ENCODE measurements at regions not wholly inside any gene's neighbourhood (a gene's known extent, or its start where the extent isn't known, plus 50 kb on each side); places are given as distances from the start of the nearest gene placed in this dataset.

- Histone ChIP-seq H3K4me1 (ENCODE audit: insufficient read depth) (no peaks in the 10 kb centered on the region), H3K9me3 (no peaks in the 10 kb centered on the region), H3K27ac (no peak overlapping the region), H3K36me3 (no peaks in the 10 kb centered on the region), H3K27me3 (no peaks in the 10 kb centered on the region), H3K4me3 (no peak overlapping the region)
- 14 to 43% (median 38%) methylated on average over 1 of the region's 1 CpG for WGBS, 3 donors
- DNase-seq: no peak
- TF ChIP-seq EP300 (IDR thresholded peaks at IDR 0.05) (no peak), POLR2A (IDR thresholded peaks at IDR 0.05) (no peak), CTCF (IDR thresholded peaks at IDR 0.05) (no peak)
- intact Hi-C loops (cut with DNase I): no loop called here
Measured at GRCh38 chr4:159652871-159653270, 550.0 kb downstream of the RAPGEF2 start.

- WGBS, 3 donors: 0 to 97% (median 38%) methylated on average over 1 of the region's 1 CpG
- TF ChIP-seq CTCF (IDR thresholded peaks at IDR 0.05): no peak
- no peak for TF ChIP-seq EP300 (IDR thresholded peaks at IDR 0.05)
- TF ChIP-seq POLR2A (IDR thresholded peaks at IDR 0.05): no peak
- Histone ChIP-seq H3K4me3 (no peak overlapping the region), H3K27me3 (no peaks in the 10 kb centered on the region), H3K27ac (no peak overlapping the region), H3K36me3 (no peaks in the 10 kb centered on the region), H3K4me1 (ENCODE audit: insufficient read depth) (no peaks in the 10 kb centered on the region), H3K9me3 (no peaks in the 10 kb centered on the region)
- no peak for DNase-seq
- intact Hi-C loops (cut with DNase I): no loop called here
Measured at GRCh38 chr4:159655547-159655946, 552.7 kb downstream of the RAPGEF2 start.

GRCh38 chr4:159669094-159669493, 566.2 kb downstream of the RAPGEF2 start:
- no peak for DNase-seq
- Histone ChIP-seq H3K4me3 (no peak overlapping the region), H3K27me3 (no peaks in the 10 kb centered on the region), H3K4me1 (ENCODE audit: insufficient read depth) (no peaks in the 10 kb centered on the region), H3K27ac (no peak overlapping the region), H3K9me3 (no peaks in the 10 kb centered on the region), H3K36me3 (no peaks in the 10 kb centered on the region)
- intact Hi-C loops (cut with DNase I): no loop called here
- 78 to 91% (median 80%) methylated on average over 4 of the region's 4 CpGs for WGBS, 3 donors
- TF ChIP-seq POLR2A (IDR thresholded peaks at IDR 0.05): no peak

GRCh38 chr4:159673221-159673620, 570.3 kb downstream of the RAPGEF2 start:
- no peak for TF ChIP-seq EP300 (IDR thresholded peaks at IDR 0.05)
- no peak for TF ChIP-seq POLR2A (IDR thresholded peaks at IDR 0.05)
- TF ChIP-seq CTCF (IDR thresholded peaks at IDR 0.05): no peak
- intact Hi-C loops (cut with DNase I): no loop called here

GRCh38 chr4:159674241-159674640, 571.4 kb downstream of the RAPGEF2 start:
- TF ChIP-seq POLR2A (IDR thresholded peaks at IDR 0.05) (no peak), CTCF (IDR thresholded peaks at IDR 0.05) (no peak), EP300 (IDR thresholded peaks at IDR 0.05) (no peak)
- Histone ChIP-seq H3K4me3 (no peak overlapping the region), H3K36me3 (no peaks in the 10 kb centered on the region), H3K4me1 (ENCODE audit: insufficient read depth) (no peaks in the 10 kb centered on the region), H3K27ac (no peak overlapping the region), H3K9me3 (no peaks in the 10 kb centered on the region), H3K27me3 (no peaks in the 10 kb centered on the region)
- no peak for DNase-seq
- intact Hi-C loops (cut with DNase I): no loop called here
- 84 to 87% (median 85%) methylated on average over 8 of the region's 8 CpGs for WGBS, 3 donors

More at GRCh38 chr4:159673221-159673620, 570.3 kb downstream of the RAPGEF2 start:
- DNase-seq: no peak
- WGBS, 3 donors: 42 to 75% (median 44%) methylated on average over 2 of the region's 2 CpGs
- no peak overlapping the region for H3K4me3 ChIP-seq
- no peaks in the 10 kb centered on the region for H3K27me3 ChIP-seq
- H3K4me1 ChIP-seq (ENCODE audit: insufficient read depth): no peaks in the 10 kb centered on the region
- no peak overlapping the region for H3K27ac ChIP-seq
- no peaks in the 10 kb centered on the region for H3K36me3 ChIP-seq
- no peaks in the 10 kb centered on the region for H3K9me3 ChIP-seq

Measured in ovary (tissue), 7 donors.